ENCODE measurements at regions not wholly inside any gene's neighbourhood (a gene's known extent, or its start where the extent isn't known, plus 50 kb on each side); places are given as distances from the start of the nearest gene placed in this dataset.

DNA sequence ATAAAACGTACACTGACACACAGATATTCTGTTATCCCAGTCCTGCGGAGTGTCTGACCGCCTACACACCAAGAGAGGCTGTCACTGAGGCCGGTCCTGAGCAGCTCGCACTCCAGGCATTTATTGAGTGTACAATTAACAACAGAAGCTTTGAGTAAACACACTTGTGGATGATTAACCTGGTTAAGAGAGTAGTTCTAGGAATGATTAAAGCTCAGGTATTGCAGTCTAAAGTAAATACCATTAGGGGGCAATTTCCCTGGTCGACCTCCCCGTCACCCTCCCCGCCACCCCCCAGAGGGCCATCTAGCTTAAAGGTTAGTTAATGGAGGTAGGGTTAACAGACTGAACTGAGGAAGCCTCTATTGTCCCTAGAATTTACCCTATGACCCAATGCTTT is 1278.5 kb downstream of the NSUN3 start:
- Histone ChIP-seq H3K27ac (ENCODE audit: control insufficient read depth, insufficient read depth, low read length) (no peak overlapping the region), H3K9me1 (ENCODE audit: control insufficient read depth, extremely low read depth, insufficient read depth, low read length) (no peaks in the 10 kb centered on the region), H3K9me3 (ENCODE audit: control insufficient read depth, low read depth, low read length) (no peaks in the 10 kb centered on the region), H3K4me3 (ENCODE audit: control insufficient read depth in 2 of 3, extremely low read depth in 1 of 3, insufficient read depth in 2 of 3, low read depth in 1 of 3, low read length in 3 of 3) (no peak overlapping the region), H3K27me3 (ENCODE audit: control insufficient read depth, extremely low read depth, insufficient read depth, low read length) (no peaks in the 10 kb centered on the region), H3K4me1 (ENCODE audit: control insufficient read depth, extremely low read depth, insufficient read depth, low read length) (no peaks in the 10 kb centered on the region), H4K20me1 (ENCODE audit: control insufficient read depth, extremely low read depth, insufficient read depth, low read length) (no peaks in the 10 kb centered on the region), H3K9ac (ENCODE audit: control insufficient read depth, extremely low read depth, insufficient read depth, low read length) (no peak overlapping the region), H3K4me2 (ENCODE audit: control insufficient read depth, extremely low read depth, insufficient read depth, low read depth, low read length) (no peak overlapping the region), H2AFZ (ENCODE audit: control insufficient read depth, low read length) (no peak overlapping the region), H3K36me3 (ENCODE audit: control insufficient read depth in 2 of 2, extremely low read depth in 1 of 2, insufficient read depth in 2 of 2, low read length in 2 of 2) (no peaks in the 10 kb centered on the region), H3K79me2 (ENCODE audit: control insufficient read depth, insufficient read depth, low read length) (no peaks in the 10 kb centered on the region)
- no peak for DNase-seq (ENCODE audit: low read depth, low spot score)
- TF ChIP-seq EZH2 (IDR thresholded peaks at IDR 0.05; ENCODE audit: low read length): no peak
- TF ChIP-seq, protein P1, sequence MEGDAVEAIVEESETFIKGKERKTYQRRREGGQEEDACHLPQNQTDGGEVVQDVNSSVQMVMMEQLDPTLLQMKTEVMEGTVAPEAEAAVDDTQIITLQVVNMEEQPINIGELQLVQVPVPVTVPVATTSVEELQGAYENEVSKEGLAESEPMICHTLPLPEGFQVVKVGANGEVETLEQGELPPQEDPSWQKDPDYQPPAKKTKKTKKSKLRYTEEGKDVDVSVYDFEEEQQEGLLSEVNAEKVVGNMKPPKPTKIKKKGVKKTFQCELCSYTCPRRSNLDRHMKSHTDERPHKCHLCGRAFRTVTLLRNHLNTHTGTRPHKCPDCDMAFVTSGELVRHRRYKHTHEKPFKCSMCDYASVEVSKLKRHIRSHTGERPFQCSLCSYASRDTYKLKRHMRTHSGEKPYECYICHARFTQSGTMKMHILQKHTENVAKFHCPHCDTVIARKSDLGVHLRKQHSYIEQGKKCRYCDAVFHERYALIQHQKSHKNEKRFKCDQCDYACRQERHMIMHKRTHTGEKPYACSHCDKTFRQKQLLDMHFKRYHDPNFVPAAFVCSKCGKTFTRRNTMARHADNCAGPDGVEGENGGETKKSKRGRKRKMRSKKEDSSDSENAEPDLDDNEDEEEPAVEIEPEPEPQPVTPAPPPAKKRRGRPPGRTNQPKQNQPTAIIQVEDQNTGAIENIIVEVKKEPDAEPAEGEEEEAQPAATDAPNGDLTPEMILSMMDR (optimal IDR thresholded peaks at IDR 0.05 in 1 of 3, IDR thresholded peaks at IDR 0.05 in 1 of 3, conservative IDR thresholded peaks at IDR 0.05 in 1 of 3; ENCODE audit: extremely low read depth in 1 of 3, insufficient read depth in 2 of 3, low read length in 3 of 3): no peak
- dilution Hi-C loops (cut with MboI; ENCODE audit: extremely low pct_ligation_motif_present, low sequenced_read_pairs): no loop called here
- no peak for FAIRE-seq

DNA sequence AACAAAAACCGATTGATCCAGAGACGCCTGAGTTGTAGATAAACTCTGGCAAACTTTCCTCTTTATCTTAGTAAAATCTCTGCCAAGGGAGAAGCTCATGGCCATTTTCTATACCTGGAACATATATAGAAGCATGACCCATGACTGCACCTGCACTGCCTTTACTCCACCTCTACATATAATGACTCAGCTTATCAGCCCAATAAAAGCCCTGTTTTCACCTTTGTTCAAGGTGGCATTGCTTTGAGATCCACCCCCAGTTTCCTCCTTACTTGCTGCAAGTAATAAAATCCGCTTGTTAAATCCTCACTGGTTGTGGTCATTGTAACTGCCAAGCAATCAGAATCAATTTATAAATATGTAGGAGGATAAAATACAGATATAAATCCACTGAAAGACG is 1280.4 kb downstream of the NSUN3 start:
- H3K9ac ChIP-seq (ENCODE audit: control insufficient read depth, extremely low read depth, insufficient read depth, low read length): no peak overlapping the region
- no peaks in the 10 kb centered on the region for H3K4me1 ChIP-seq (ENCODE audit: control insufficient read depth, extremely low read depth, insufficient read depth, low read length)
- no peak overlapping the region for H3K27ac ChIP-seq (ENCODE audit: control insufficient read depth, insufficient read depth, low read length)
- H3K4me2 ChIP-seq (ENCODE audit: control insufficient read depth, extremely low read depth, insufficient read depth, low read depth, low read length): no peak overlapping the region
- no peak overlapping the region for H3K4me3 ChIP-seq (ENCODE audit: control insufficient read depth in 2 of 3, extremely low read depth in 1 of 3, insufficient read depth in 2 of 3, low read depth in 1 of 3, low read length in 3 of 3)
- H3K9me1 ChIP-seq (ENCODE audit: control insufficient read depth, extremely low read depth, insufficient read depth, low read length): no peaks in the 10 kb centered on the region
- H2AFZ ChIP-seq (ENCODE audit: control insufficient read depth, low read length): no peak overlapping the region
- FAIRE-seq: no peak
- no peaks in the 10 kb centered on the region for H3K79me2 ChIP-seq (ENCODE audit: control insufficient read depth, insufficient read depth, low read length)
- H3K9me3 ChIP-seq (ENCODE audit: control insufficient read depth, low read depth, low read length): no peaks in the 10 kb centered on the region
- no peaks in the 10 kb centered on the region for H3K27me3 ChIP-seq (ENCODE audit: control insufficient read depth, extremely low read depth, insufficient read depth, low read length)
- no peaks in the 10 kb centered on the region for H4K20me1 ChIP-seq (ENCODE audit: control insufficient read depth, extremely low read depth, insufficient read depth, low read length)
- no peak for DNase-seq (ENCODE audit: low read depth, low spot score)
- H3K36me3 ChIP-seq (ENCODE audit: control insufficient read depth in 2 of 2, extremely low read depth in 1 of 2, insufficient read depth in 2 of 2, low read length in 2 of 2): no peaks in the 10 kb centered on the region
- dilution Hi-C loops (cut with MboI; ENCODE audit: extremely low pct_ligation_motif_present, low sequenced_read_pairs): no loop called here
- TF ChIP-seq, protein P1 (optimal IDR thresholded peaks at IDR 0.05 in 1 of 3, IDR thresholded peaks at IDR 0.05 in 1 of 3, conservative IDR thresholded peaks at IDR 0.05 in 1 of 3; ENCODE audit: extremely low read depth in 1 of 3, insufficient read depth in 2 of 3, low read length in 3 of 3): no peak
- no peak for TF ChIP-seq EZH2 (IDR thresholded peaks at IDR 0.05; ENCODE audit: low read length)

Measured in keratinocyte (primary cell).